Gastrocnemius medialis (tissue), 4 donors: ENCODE measurements at regions not wholly inside any gene's neighbourhood (a gene's known extent, or its start where the extent isn't known, plus 50 kb on each side); places are given as distances from the start of the nearest gene placed in this dataset.
"Not testable (repeated sequence)": the region's sequence is repeated elsewhere in the genome, so short reads cannot be mapped to it uniquely, and the experiment has no call there.

Experiments used
- ATAC-seq, 2 donors: fragments of 150-250 bp; one replicate each; pipeline ENCODE4 v1.9.1; 2016
- DNase-seq, 2 donors: peaks; one replicate each; pipeline ENCODE4 v3.0.0-alpha.2; 2019
- H3K27ac ChIP-seq, 4 donors: fragments of 200-600 bp; sonication (generic); 1 replicate in 1 of 4; 2 replicates in 3 of 4; pipeline ENCODE4 v1.5.1; 2016 to 2018; ENCODE audit warnings: mild to moderate bottlenecking in 2 of 4, moderate library complexity in 1 of 4
- H3K27me3 ChIP-seq, 3 donors: fragments of 200-600 bp; sonication (generic) in 2 of 3; 1 replicate in 1 of 3; 2 replicates in 2 of 3; pipeline versions ENCODE4 v1.5.1 to v1.6.0; 2016 to 2019; ENCODE audit warnings: mild to moderate bottlenecking in 1 of 3, moderate library complexity in 1 of 3
- H3K36me3 ChIP-seq, 2 donors: fragments of 200-600 bp; sonication (generic) in 1 of 2; one replicate each; pipeline ENCODE4 v1.5.1; 2017 to 2018
- H3K4me1 ChIP-seq, 2 donors: fragments of 200-600 bp; sonication (generic) in 1 of 2; one replicate each; pipeline ENCODE4 v1.5.1; 2016 to 2017; ENCODE audit warnings: mild to moderate bottlenecking in 2 of 2
- H3K4me3 ChIP-seq, 4 donors: fragments of 200-600 bp; sonication (generic) in 3 of 4; 1 replicate in 1 of 4; 2 replicates in 3 of 4; pipeline ENCODE4 v1.5.1; 2016 to 2019; ENCODE audit warnings: mild to moderate bottlenecking in 2 of 4
- H3K9me3 ChIP-seq, 3 donors: fragments of 200-600 bp; sonication (generic) in 2 of 3; 1 replicate in 1 of 3; 2 replicates in 2 of 3; pipeline ENCODE4 v1.5.1; 2016 to 2019
- POLR2A ChIP-seq, 2 donors: fragments of 450-650 bp; IDR thresholded peaks; one replicate each; pipeline ENCODE4 v1.6.1; 2017; ENCODE audit warnings: antibody characterized with exemption in 2 of 2, mild to moderate bottlenecking in 2 of 2, moderate library complexity in 2 of 2
- in situ Hi-C, 4 donors: fragments of 200-750 bp; cut with MboI; loops; one replicate each; pipeline versions ENCODE4 v1.15.0 to v1.8.0; 2017; ENCODE audit warnings: low sequenced_read_pairs in 4 of 4
- intact Hi-C: fragments of 100-400 bp; cut with DNase I; formaldehyde crosslinking; loops from one replicate; pipeline ENCODE4 v1.15.1; 2023; ENCODE audit warnings: low total_unique reads
- TF ChIP-seq, protein P1 (sequence below), 5 experiments: fragments of 450-650 bp in 3 of 5; fragments of 200-600 bp in 2 of 5; sonication (generic) in 2 of 5; IDR thresholded peaks in 4 of 5; conservative IDR thresholded peaks in 1 of 5; 1 replicate in 4 of 5; 2 replicates in 1 of 5; pipeline ENCODE4 v1.5.1; 2016 to 2019; ENCODE audit warnings: antibody characterized with exemption in 5 of 5, mild to moderate bottlenecking in 3 of 5, moderate library complexity in 3 of 5

DNA sequence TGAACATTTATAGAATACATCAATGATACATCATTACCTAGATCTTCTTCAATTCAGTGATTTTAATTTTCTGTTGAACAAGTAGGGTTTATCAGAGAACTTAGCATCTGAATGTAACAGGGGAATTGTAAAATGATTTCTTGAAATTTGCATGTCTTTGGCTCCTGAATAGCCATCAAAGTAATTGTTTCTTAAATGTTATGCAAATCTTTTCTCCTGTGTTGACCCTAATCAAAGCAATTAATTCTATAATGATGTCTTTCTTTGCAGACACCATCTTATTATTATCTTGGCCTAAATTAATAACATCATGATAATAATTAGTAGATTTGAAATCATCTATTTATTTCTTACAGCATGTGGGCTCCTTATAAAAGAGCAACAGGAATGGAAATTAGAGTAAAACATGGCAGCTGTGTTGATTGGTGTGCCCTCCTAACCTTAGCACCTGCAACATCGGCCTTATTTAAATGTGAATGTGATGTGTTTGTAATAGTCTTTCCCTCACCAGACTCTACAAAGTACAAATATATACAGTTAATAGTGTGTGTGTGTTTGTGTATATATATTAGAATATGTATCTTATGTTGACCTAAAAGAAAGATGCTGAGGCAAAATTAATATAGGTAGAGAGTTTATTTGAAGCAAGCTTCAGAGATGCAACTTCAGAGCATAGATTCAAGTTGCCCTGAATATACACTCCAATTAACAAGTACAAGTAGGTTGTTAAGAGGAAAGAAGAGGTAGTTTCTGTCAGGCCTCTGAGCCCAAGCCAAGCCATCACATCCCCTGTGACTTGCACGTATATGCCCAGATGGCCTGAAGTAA, 328.0 kb upstream of the TECRL start:
- no peak overlapping the region for H3K4me3 ChIP-seq
- in situ Hi-C loops, result no loop called here

GRCh38 chr4:64729561-64729960, 320.3 kb upstream of the TECRL start:
- intact Hi-C loops (no loop called here), in situ Hi-C loops (no loop called here)
- Histone ChIP-seq H3K4me3 (no peak overlapping the region), H3K27ac (no peak overlapping the region), H3K4me1 (no peaks in the 10 kb centered on the region), H3K9me3 (no peaks in the 10 kb centered on the region), H3K27me3 (no peaks in the 10 kb centered on the region), H3K36me3 (no peaks in the 10 kb centered on the region)
- TF ChIP-seq, protein P1, sequence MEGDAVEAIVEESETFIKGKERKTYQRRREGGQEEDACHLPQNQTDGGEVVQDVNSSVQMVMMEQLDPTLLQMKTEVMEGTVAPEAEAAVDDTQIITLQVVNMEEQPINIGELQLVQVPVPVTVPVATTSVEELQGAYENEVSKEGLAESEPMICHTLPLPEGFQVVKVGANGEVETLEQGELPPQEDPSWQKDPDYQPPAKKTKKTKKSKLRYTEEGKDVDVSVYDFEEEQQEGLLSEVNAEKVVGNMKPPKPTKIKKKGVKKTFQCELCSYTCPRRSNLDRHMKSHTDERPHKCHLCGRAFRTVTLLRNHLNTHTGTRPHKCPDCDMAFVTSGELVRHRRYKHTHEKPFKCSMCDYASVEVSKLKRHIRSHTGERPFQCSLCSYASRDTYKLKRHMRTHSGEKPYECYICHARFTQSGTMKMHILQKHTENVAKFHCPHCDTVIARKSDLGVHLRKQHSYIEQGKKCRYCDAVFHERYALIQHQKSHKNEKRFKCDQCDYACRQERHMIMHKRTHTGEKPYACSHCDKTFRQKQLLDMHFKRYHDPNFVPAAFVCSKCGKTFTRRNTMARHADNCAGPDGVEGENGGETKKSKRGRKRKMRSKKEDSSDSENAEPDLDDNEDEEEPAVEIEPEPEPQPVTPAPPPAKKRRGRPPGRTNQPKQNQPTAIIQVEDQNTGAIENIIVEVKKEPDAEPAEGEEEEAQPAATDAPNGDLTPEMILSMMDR (IDR thresholded peaks at IDR 0.05 in 4 of 5, conservative IDR thresholded peaks at IDR 0.05 in 1 of 5), result no peak
- TF ChIP-seq POLR2A (IDR thresholded peaks at IDR 0.05), result no peak
- DNase-seq, result no peak
- ATAC-seq, result no peak

More for the DNA sequence above, 328.0 kb upstream of the TECRL start:
- DNase-seq (no peak), ATAC-seq (no peak)
- no peaks in the 10 kb centered on the region for H3K36me3 ChIP-seq
- H3K27ac ChIP-seq, result no peak overlapping the region
- H3K4me1 ChIP-seq, result no peaks in the 10 kb centered on the region
- no peaks in the 10 kb centered on the region for H3K9me3 ChIP-seq
- no peaks in the 10 kb centered on the region for H3K27me3 ChIP-seq
- intact Hi-C loops, result no loop called here
- no peak for TF ChIP-seq POLR2A (IDR thresholded peaks at IDR 0.05)
- TF ChIP-seq, protein P1 (IDR thresholded peaks at IDR 0.05 in 4 of 5, conservative IDR thresholded peaks at IDR 0.05 in 1 of 5), result no peak

DNA sequence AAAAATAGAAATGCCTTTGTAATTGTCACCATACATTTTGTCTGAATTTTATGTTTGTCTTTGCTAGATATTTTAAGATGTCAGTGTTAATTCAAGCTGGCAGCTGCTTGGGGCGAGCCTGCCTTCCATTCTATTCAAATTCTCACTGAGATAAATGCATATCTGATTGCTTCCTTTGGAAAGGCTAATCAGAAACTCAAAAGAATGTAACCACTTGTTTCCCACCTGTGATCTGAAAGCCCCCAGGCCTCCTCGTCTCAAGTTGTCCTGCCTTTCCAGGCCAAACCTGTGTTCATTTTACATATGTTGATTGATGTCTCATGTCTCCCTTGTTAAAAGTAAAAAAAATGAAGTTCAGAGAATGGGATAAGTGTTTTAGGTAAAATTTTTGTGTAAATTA, 318.7 kb upstream of the TECRL start:
- Histone ChIP-seq H3K27ac (no peak overlapping the region), H3K27me3 (no peaks in the 10 kb centered on the region), H3K9me3 (no peaks in the 10 kb centered on the region), H3K4me3 (no peak overlapping the region), H3K36me3 (no peaks in the 10 kb centered on the region), H3K4me1 (no peaks in the 10 kb centered on the region)
- no peak for DNase-seq
- in situ Hi-C loops, result no loop called here
- intact Hi-C loops, result no loop called here
- TF ChIP-seq POLR2A (IDR thresholded peaks at IDR 0.05), result no peak
- TF ChIP-seq, protein P1 (IDR thresholded peaks at IDR 0.05 in 4 of 5, conservative IDR thresholded peaks at IDR 0.05 in 1 of 5), result no peak
- ATAC-seq, result no peak

GRCh38 chr4:64727391-64727790, 318.1 kb upstream of the TECRL start:
- H3K9me3 ChIP-seq, H3K27me3 ChIP-seq, ATAC-seq, in situ Hi-C loops, DNase-seq, H3K36me3 ChIP-seq, H3K4me1 ChIP-seq, H3K27ac ChIP-seq, intact Hi-C loops, H3K4me3 ChIP-seq: not testable (repeated sequence)

DNA sequence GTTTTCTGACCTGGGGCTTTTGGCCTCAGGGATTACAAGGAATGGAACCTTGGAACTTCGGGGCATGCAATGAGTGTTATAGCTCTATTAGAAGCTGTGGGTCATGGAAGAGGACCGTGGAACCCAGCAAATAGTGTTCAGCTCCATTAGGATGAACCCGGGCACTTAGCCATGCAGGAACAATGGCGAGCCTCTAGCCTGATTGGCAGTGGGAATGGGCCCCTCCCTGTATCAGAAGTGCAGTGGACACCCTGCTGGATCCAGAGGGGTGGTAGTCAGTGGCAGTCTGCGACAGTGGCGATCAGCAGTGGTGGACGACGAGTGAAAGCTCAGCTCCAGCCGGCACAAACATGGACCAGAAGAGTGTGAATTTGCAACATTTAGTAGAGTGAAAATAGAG, 315.4 kb upstream of the TECRL start:
- no peaks in the 10 kb centered on the region for H3K36me3 ChIP-seq
- intact Hi-C loops, result no loop called here
- in situ Hi-C loops, result no loop called here
- no peaks in the 10 kb centered on the region for H3K27me3 ChIP-seq
- TF ChIP-seq, protein P1 (IDR thresholded peaks at IDR 0.05 in 4 of 5, conservative IDR thresholded peaks at IDR 0.05 in 1 of 5), result no peak
- no peak for TF ChIP-seq POLR2A (IDR thresholded peaks at IDR 0.05)
- no peak overlapping the region for H3K4me3 ChIP-seq
- DNase-seq, result no peak
- H3K27ac ChIP-seq, result no peak overlapping the region
- ATAC-seq, result no peak
- H3K9me3 ChIP-seq, result no peaks in the 10 kb centered on the region
- H3K4me1 ChIP-seq, result no peaks in the 10 kb centered on the region
